ENCODE measurements at regions not wholly inside any gene's neighbourhood (a gene's known extent, or its start where the extent isn't known, plus 50 kb on each side); places are given as distances from the start of the nearest gene placed in this dataset.

DNA sequence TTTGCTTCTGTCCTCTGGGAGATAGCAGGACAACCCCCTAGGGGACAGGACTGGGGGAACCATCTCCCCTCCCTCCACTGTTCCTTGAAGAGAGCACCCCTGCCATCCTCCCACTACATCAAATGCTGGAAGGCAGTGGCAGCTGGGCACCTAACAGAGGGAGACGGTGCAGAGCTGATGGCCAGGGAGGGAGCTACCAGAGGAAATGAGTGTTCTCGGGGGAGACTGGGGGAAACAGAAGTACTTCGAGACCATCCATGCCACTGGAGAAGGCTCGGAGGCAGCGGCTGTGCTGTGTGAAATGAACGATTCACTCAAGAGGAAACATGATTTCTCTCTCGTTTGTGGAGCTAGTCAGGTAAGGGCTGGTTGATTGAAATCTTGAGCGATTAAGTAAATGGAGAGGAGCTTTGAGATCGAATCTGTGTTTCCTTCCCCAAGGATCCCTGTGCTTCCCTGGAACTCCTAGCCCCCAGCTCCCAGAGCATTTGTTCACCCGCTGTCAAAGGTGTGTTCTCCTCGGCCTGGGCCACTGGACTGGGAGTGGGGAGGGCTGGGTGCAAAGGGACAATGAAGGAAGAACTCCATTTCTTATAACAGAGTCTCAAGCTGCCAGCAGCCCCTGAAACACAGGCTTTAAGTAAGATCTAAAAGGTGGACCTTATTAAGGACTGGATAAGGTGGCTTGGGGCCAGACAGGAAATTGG, 261.3 kb upstream of the MOCS1 start:
- no peak for DNase-seq (ENCODE audit: low read depth in 3 of 3)

DNA sequence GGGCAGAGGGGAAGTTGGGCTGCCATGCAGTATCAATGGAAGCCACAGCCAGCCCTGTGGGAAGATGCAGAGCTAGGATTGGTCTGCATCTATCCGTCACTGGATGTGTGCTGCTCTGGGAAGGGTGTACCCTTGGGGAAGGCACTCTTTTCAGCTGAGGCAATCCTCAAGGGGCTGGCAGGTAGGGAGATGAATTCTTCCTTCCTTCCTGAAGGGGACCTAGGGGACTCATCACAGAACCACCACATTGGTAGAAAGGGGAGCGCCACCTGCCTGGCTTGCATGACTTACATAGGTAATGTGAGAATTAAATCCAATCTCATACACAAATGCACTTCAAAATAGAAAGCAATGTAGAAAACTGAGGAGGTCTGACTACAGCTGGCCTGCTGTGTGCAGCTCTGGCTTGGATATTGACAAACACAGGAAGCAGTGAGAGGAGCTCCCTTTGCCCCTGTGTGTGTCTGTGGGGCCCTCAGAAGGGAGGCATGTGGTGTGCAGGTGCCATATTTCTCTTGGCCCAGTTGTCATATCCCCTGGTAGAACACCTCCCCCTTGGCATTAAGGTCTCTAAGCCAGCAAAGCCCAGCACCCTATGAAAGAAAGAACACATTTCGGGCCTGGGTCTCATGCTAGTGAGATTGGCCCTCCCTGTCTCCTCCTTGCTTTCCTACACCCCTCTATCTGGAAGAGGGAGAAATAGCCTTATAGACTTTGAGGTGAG, 260.3 kb upstream of the MOCS1 start:
- no peak for DNase-seq (ENCODE audit: low read depth in 3 of 3)

DNA sequence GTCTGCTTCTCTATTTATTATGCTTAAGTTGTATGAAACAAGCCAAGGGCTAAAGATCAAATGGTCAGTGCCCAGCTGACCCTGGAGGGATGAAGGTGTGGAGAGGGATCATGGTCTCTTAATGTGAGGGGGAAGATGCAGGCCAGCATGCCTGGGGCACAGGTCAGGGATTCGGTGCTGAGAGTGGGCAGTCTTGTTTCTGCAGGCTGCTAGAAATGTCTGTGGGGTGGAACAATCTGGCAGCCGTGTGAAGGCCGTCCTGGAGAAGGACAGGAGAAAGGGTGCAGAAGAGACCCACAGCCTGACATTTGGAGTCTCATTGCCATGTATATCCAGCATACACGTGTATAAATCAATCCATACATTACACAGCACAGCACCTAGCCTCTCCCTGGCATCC, 258.3 kb upstream of the MOCS1 start:
- no peak for DNase-seq (ENCODE audit: low read depth in 3 of 3)

DNA sequence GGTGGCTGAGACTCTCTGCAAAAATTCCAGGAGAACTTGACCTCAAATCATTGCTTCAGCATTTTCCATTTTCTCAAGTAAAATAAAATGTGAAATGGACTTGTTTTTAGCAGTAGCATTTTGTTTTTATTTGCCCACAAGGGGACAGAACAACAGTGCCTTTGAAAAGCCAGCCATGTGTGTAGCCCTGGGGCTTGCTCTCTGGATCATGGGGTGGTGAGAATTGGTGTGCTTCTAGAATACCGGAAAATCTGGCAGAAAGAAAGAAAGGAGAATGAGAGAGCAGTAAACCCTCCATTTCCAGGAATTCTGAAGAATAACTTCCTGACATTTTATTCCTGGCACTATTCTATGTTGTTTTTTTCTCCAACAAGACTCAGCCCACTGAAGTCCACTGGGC, 254.7 kb upstream of the MOCS1 start:
- DNase-seq (ENCODE audit: low read depth in 3 of 3), result no peak

DNA sequence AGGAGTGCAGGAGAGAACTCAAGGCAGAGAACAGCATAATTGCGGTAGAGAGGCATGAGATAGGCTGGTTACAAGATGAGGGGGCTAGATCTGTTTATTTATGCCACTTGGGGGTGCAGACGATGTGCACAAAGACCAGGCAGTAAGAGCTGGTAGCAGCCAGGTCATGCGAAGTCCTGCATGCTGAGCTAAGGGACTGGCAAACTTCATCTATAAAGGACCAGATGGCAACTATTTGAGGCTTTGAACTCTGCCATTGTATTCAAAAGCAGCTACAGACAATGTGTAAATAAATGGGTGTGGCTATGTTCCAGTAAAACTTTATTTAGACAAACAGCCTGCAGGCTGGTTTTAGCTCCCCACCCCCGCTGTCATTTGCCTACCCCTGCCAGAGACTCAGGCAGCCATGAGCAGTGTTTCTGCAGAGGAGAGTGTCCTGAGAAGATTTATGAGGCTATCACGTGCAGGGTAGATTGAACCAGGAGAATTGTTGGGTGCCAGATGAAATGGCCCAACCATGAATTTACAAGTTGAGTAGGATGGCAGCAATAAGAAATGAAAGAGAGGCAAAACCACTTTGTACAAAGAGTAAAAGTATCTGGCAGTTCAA, 253.4 kb upstream of the MOCS1 start:
- no peak for DNase-seq (ENCODE audit: low read depth in 3 of 3)

- DNase-seq (ENCODE audit: low read depth in 3 of 3), result no peak
These were observed 251.2 kb upstream of the MOCS1 start for GRCh38 chr6:40185486-40185885.

GRCh38 chr6:40183902-40184301, 249.6 kb upstream of the MOCS1 start:
- no peak for DNase-seq (ENCODE audit: low read depth in 3 of 3)

DNA sequence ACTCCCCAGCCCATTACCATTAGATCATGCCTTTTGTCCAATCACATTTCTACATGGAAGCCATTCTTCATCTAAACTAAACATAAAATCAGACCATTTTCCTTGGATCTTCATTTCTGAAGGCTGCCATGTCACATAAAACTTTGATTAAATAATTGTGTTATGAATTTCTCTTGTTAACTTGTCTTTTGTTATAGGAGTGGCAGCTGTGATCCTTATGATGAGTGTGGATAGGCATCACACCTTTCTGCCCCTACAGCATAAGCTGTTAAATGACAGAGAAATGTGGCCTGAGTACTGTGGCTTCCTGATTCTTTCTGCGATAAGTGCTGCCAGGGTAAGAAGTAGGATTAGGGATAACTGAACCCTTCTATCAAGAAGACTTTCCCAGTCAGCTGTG, 247.1 kb upstream of the MOCS1 start:
- DNase-seq (ENCODE audit: low read depth in 3 of 3), result no peak

- DNase-seq (ENCODE audit: low read depth in 3 of 3), result no peak
These were observed 246.0 kb upstream of the MOCS1 start for GRCh38 chr6:40180271-40180670.

- DNase-seq (ENCODE audit: low read depth in 3 of 3), result no peak
These were observed 245.2 kb upstream of the MOCS1 start for GRCh38 chr6:40179496-40179895.

GRCh38 chr6:40177598-40177997, 243.3 kb upstream of the MOCS1 start:
- no peak for DNase-seq (ENCODE audit: low read depth in 3 of 3)

DNA sequence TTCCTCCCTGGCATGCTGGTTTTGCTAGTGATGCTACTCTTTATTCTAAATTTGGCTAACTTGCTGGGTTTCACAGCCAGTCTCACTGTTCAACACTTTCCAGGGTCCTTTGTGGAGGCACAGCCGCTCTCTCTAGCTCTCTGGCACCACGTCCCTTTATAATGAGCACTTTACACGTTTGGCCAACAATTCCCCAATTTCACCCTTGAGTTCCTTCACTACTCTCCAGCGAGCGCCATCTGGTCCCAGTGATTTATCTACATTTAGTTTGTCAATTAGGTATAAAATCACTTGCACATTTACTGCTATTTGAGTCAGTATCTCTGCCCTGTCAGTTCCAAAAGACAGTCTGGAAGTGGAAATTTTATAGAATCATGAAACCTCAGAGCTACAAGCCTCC, 241.9 kb upstream of the MOCS1 start:
- no peak for DNase-seq (ENCODE audit: low read depth in 3 of 3)

- DNase-seq (ENCODE audit: low read depth in 3 of 3), result no peak
These were observed 238.0 kb upstream of the MOCS1 start for GRCh38 chr6:40172272-40172671.

- no peak for DNase-seq (ENCODE audit: low read depth in 3 of 3)
These were observed 237.1 kb upstream of the MOCS1 start for GRCh38 chr6:40171343-40171742.

GRCh38 chr6:40170856-40171255, 236.6 kb upstream of the MOCS1 start:
- no peak for DNase-seq (ENCODE audit: low read depth in 3 of 3)

DNA sequence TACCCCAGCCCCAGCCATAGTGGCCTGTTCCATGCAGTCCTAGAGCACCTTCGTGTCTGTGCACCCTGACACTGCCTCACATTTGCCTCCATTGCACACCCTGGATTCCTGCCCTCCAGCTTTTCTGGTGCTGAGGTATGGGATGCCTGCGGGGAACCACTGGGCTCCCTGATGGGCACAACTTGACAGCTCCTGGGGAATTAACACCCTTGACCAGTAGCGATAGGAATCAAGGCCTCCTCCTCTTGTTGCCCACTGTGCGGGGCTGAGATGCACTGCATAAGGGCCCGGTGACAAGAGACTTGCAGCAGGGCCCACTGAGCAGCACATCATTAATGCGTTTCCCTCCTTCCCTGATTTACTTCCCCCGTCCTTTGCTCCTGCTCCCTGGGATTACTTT, 235.6 kb upstream of the MOCS1 start:
- DNase-seq (ENCODE audit: low read depth in 3 of 3), result no peak

DNA sequence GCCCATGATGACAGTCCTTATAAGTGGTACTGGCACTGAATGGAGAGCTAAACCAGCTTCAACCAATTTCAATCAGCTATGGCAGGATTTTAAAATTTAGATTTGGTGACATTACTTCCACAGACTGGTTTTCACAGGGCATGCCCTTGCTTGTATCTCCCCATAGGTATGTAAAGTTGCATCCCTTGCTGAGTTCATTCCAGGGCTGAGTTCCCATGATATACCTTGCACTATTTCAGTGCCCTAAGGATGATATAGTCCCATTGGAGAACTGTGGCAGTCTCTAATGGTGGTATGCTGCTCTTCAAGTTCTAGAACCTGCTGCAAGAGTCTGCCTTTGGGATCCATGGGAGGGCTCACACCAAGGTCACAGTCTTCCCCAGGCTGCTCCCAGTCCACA, 232.7 kb upstream of the MOCS1 start:
- DNase-seq (ENCODE audit: low read depth in 3 of 3), result no peak

DNA sequence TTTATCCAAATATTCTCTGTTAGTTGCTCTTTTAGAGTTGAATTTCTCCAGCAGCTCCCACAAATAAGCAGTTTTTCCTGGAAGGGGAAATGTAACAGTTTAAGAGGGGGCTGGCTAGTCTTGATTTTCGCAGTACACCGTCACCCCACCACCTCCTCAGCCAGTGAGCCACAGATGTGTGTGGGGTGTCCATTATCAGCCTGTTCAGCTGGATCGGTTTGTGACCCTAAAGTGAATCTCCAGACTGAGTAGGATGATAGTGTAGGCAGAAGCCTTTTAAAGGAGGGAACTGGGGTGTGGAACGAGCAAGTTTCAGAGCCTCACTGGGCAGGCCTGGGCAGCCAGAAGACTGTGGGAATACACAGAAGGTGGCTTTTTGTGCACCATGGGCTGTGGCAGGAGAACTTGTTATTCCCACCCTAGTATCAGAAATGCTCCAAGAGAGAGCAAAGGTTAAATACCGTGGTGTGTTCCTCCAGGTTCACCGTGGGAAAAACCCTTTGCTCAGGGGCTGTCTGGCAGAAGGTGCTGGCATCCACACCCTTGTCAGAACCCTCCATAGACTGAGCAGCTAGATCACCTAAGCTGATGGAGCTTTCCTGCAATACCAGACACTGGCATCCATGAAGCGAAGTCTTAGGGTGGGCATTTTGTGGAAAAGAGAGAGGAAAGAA, 230.9 kb upstream of the MOCS1 start:
- DNase-seq (ENCODE audit: low read depth in 3 of 3), result no peak

GRCh38 chr6:40164345-40164755, 230.1 kb upstream of the MOCS1 start:
- DNase-seq (ENCODE audit: low read depth in 3 of 3), result no peak

DNA sequence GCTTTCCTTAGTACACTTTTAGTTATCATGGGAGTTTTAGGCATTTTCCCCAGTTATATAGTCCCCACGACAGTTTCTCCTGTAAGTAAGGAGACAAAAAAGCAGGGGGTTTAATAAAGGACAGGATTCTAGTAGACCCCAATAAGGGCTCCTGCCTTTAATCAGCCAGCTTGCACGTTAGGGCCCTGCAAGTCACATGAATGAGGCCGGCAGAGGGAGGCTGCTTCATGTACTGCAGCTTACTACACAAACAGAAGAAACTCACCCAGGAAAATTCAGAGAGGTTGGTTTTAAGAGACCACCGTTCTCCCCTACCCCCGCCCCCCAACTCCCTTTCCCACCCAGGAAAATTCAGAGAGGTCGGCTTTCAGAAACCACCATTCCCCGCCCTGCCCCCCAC, 229.7 kb upstream of the MOCS1 start:
- DNase-seq (ENCODE audit: low read depth in 3 of 3), result no peak

DNA sequence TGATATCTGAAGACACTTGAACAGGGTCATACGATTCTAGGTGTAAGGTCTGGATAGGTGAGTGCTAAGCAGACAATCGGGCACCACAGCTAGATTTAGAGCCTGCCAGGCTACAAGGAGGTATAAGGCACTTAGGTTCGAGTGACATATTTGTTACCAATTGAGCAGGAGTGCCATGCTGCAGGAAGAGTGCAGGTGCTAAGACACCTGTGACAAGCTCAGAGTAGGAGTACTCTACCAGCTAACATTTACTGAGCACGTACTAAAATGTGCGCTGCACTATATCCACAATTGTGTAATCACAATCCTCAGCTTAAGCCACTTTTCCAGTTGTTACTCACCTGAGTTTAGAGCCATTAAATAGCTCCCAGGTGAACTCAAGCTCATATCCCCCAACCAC, 227.8 kb upstream of the MOCS1 start:
- DNase-seq (ENCODE audit: low read depth in 3 of 3), result no peak

GRCh38 chr6:40160826-40161225, 226.6 kb upstream of the MOCS1 start:
- no peak for DNase-seq (ENCODE audit: low read depth in 3 of 3)

GRCh38 chr6:40159865-40160264, 225.6 kb upstream of the MOCS1 start:
- no peak for DNase-seq (ENCODE audit: low read depth in 3 of 3)

Measured in stimulated activated CD4-positive, alpha-beta T cell treated with anti-CD3 and anti-CD28 coated beads, TNF-alpha, amount 100 ng/mL, for 48 hours (primary cell).